Bone marrow (tissue), 2 donors: ENCODE measurements at regions not wholly inside any gene's neighbourhood (a gene's known extent, or its start where the extent isn't known, plus 50 kb on each side); places are given as distances from the start of the nearest gene placed in this dataset.
A peak's percentile ranks its signal among the peaks of the same experiment; 100 is the strongest.

Source experiments
- DNase-seq, 2 donors: peaks; one replicate each; lab custom pipeline; 2025; lab: John Stamatoyannopoulos, UW

GRCh38 chrX:57848857-57849256 lies 61.4 kb downstream of the ZXDA start:
- DNase-seq = no peak

- DNase-seq = no peak
These were observed 87.4 kb downstream of the ZXDA start for GRCh38 chrX:57822818-57823217.

- DNase-seq = no peak
These were observed 87.9 kb downstream of the ZXDA start for GRCh38 chrX:57822398-57822797.

DNA sequence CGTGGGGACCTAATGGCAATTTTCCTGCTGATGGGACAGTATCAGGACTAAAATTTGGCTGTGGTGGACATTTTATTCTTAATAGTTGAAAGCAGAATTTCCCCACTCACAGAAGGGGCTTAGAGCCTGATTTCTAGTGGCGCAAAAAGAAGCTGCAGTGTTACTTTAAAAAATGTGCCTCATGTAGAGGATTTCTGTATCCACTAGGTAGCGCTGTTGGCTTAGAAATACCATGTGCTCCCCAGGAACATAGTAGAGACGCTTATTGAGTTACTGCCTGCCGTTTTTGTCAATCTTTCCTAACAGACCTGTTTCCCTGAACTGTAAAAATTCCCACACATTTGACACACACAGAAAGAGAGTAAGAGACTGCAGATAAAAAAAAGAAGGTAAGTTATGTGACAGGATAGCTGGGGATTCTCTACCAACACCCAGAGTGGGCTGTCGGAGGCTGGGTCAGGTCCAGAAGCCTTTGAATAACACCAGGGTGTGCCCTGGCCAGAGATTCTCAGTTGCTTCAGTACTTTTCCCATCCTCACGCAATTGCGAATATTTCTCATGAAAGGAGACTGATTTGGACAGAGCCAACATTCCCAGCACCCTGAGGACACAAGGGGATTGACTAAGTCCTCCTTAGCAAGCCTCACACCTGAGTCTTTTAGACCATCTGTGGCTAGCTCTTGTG lies 88.4 kb downstream of the ZXDA start:
- DNase-seq = peak in 1 of 2 donors; percentile 8

DNA sequence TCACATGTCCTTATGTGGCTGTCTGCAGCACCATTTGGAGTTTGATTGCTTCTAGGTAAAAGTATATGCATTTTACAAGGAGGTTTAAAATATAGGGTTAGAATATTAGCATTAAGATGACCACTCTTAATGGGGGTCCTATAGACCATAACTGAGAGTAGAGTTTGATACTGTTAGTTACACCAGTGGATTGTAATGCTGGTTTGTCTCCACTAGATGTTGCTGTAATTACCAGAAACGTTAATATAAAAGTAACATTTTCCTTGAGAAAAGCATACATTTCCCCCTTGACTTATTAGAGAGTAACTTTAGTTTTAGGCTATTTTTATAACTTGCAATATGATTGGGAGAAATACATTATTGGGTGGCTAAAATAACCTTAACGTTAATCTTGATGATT lies 93.0 kb downstream of the ZXDA start:
- DNase-seq = no peak

GRCh38 chrX:57772637-57773036 lies 92.6 kb upstream of the NLRP2B start:
- DNase-seq = no peak

DNA sequence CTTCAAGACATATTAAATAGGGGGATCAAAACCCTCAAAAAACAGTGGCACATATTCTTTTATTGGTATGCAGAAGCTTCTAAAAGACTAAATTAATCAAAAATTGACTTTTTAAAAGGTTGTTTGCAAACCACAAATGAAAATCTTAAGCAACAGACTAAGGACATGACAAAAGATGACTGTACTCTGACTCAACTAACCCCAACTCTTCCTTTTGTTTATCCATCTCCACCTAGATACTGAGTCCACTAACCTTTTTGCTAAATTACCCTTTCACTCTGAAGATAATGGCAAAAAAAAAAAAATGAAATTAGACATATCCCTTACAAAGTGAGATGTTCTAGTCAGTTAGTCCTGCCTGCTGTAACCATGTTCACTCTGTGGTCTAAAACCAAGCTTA lies 91.6 kb upstream of the NLRP2B start:
- no peak for DNase-seq

DNA sequence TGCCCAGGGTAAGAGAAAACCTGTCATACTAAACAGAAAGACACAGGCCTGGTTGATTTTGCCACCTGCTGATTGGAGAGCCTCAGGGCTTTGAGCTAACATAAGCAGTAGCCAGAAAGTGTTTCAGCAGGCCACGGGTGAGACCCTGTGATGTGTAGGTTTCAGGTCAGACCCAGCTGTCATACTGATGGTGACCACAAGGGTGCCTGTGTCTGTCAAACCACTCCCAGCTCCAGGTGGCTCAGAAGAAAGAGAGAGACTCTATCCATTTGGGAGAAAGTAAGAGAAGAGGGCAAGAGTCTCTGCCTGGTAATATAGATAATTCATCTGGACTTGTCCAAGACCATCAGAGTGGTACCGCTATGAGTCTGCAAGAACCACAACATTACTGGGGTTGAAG lies 72.8 kb upstream of the NLRP2B start:
- no peak for DNase-seq

- DNase-seq = no peak
These were observed 61.0 kb upstream of the NLRP2B start for GRCh38 chrX:57741107-57741506.

GRCh38 chrX:57737881-57738280 lies 57.8 kb upstream of the NLRP2B start:
- no peak for DNase-seq
